ENCODE measurements at regions not wholly inside any gene's neighbourhood (a gene's known extent, or its start where the extent isn't known, plus 50 kb on each side); places are given as distances from the start of the nearest gene placed in this dataset.
"Not testable (repeated sequence)": the region's sequence is repeated elsewhere in the genome, so short reads cannot be mapped to it uniquely, and the experiment has no call there.

GRCh38 chr16:13628156-13628555 is 291.8 kb upstream of the ERCC4 start:
- DNase-seq (ENCODE audit: low read depth in 2 of 2): no peak

- DNase-seq (ENCODE audit: low read depth in 2 of 2): no peak
Observed at GRCh38 chr16:13629704-13630103, 290.2 kb upstream of the ERCC4 start.

- no peak for DNase-seq (ENCODE audit: low read depth in 2 of 2)
Observed at GRCh38 chr16:13630374-13630773, 289.6 kb upstream of the ERCC4 start.

- DNase-seq (ENCODE audit: low read depth in 2 of 2): no peak
Observed at GRCh38 chr16:13631213-13631767, 288.7 kb upstream of the ERCC4 start.

- no peak for DNase-seq (ENCODE audit: low read depth in 2 of 2)
Observed at GRCh38 chr16:13631916-13632315, 288.0 kb upstream of the ERCC4 start.

GRCh38 chr16:13632504-13632903 is 287.4 kb upstream of the ERCC4 start:
- not testable (repeated sequence) for DNase-seq (ENCODE audit: low read depth in 2 of 2)

GRCh38 chr16:13633391-13633861 is 286.5 kb upstream of the ERCC4 start:
- DNase-seq (ENCODE audit: low read depth in 2 of 2): no peak

- DNase-seq (ENCODE audit: low read depth in 2 of 2): no peak
Observed at GRCh38 chr16:13634253-13634652, 285.7 kb upstream of the ERCC4 start.

GRCh38 chr16:13634959-13635358 is 285.0 kb upstream of the ERCC4 start:
- no peak for DNase-seq (ENCODE audit: low read depth in 2 of 2)

- DNase-seq (ENCODE audit: low read depth in 2 of 2): no peak
Observed at GRCh38 chr16:13638218-13638617, 281.7 kb upstream of the ERCC4 start.

GRCh38 chr16:13643412-13643811 is 276.5 kb upstream of the ERCC4 start:
- no peak for DNase-seq (ENCODE audit: low read depth in 2 of 2)

GRCh38 chr16:13645601-13646245 is 274.2 kb upstream of the ERCC4 start:
- DNase-seq (ENCODE audit: low read depth in 2 of 2): no peak

- DNase-seq (ENCODE audit: low read depth in 2 of 2): no peak
Observed at GRCh38 chr16:13660807-13661206, 259.1 kb upstream of the ERCC4 start.

GRCh38 chr16:13665876-13666275 is 254.1 kb upstream of the ERCC4 start:
- DNase-seq (ENCODE audit: low read depth in 2 of 2): no peak

- DNase-seq (ENCODE audit: low read depth in 2 of 2): no peak
Observed at GRCh38 chr16:13672196-13672595, 247.8 kb upstream of the ERCC4 start.

- no peak for DNase-seq (ENCODE audit: low read depth in 2 of 2)
Observed at GRCh38 chr16:13680021-13680889, 239.7 kb upstream of the ERCC4 start.

GRCh38 chr16:13684819-13685563 is 235.0 kb upstream of the ERCC4 start:
- DNase-seq (ENCODE audit: low read depth in 2 of 2): no peak

GRCh38 chr16:13696017-13696416 is 223.9 kb upstream of the ERCC4 start:
- no peak for DNase-seq (ENCODE audit: low read depth in 2 of 2)

GRCh38 chr16:13697013-13697412 is 222.9 kb upstream of the ERCC4 start:
- no peak for DNase-seq (ENCODE audit: low read depth in 2 of 2)

GRCh38 chr16:13697568-13697967 is 222.4 kb upstream of the ERCC4 start:
- no peak for DNase-seq (ENCODE audit: low read depth in 2 of 2)

GRCh38 chr16:13702614-13703013 is 217.3 kb upstream of the ERCC4 start:
- no peak for DNase-seq (ENCODE audit: low read depth in 2 of 2)
